ENCODE measurements at regions not wholly inside any gene's neighbourhood (a gene's known extent, or its start where the extent isn't known, plus 50 kb on each side); places are given as distances from the start of the nearest gene placed in this dataset.

DNA sequence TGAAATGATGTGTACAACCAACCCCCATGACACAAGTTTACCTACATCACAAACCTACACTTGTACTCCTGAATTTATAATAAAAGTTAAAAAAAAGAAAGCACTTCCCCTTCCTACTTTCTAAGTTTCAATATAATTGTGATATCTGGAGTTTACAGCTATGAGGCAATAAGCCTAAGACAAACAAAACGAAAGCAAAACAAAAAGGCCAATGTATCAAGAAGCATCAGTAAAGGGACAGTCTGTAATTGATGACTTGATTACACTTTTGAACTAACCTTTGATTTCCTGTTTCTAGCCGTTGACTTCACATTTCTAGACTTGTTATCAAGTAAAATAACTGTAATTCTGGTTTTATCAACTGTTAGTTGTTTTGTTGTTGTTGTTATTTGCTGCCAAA lies 187.5 kb upstream of the CNTN3 start:
- no peaks in the 10 kb centered on the region for H3K4me1 ChIP-seq (ENCODE audit: control insufficient read depth in 4 of 4, insufficient read depth in 4 of 4, low read length in 3 of 4)
- DNase-seq (ENCODE audit: low spot score): no peak
- no peak overlapping the region for H3K4me3 ChIP-seq (ENCODE audit: low read depth in 1 of 3, low read length in 3 of 3)
- H3K36me3 ChIP-seq (ENCODE audit: control insufficient read depth in 4 of 4, insufficient read depth in 3 of 4, low read depth in 1 of 4, low read length in 3 of 4): no peaks in the 10 kb centered on the region
- H3K9me3 ChIP-seq (ENCODE audit: control insufficient read depth in 4 of 4, low read length in 3 of 4): peaks cover 0 to 4% (median 0%) of the 10 kb centered on the region in 4 donors
- no peak overlapping the region for H3K9ac ChIP-seq (ENCODE audit: low read depth in 1 of 2, low read length in 2 of 2)
- H3K27ac ChIP-seq (ENCODE audit: low read depth in 1 of 2, low read length in 2 of 2): no peak overlapping the region
- 32% methylated on average over 2 of the region's 2 CpGs for WGBS
- TF ChIP-seq, protein P1, sequence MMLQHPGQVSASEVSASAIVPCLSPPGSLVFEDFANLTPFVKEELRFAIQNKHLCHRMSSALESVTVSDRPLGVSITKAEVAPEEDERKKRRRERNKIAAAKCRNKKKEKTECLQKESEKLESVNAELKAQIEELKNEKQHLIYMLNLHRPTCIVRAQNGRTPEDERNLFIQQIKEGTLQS (IDR thresholded peaks at IDR 0.05): no peak
- no peak for TF ChIP-seq YY1 (IDR thresholded peaks at IDR 0.05)
- no peak for TF ChIP-seq RAD21 (IDR thresholded peaks at IDR 0.05)
- TF ChIP-seq, protein P2, sequence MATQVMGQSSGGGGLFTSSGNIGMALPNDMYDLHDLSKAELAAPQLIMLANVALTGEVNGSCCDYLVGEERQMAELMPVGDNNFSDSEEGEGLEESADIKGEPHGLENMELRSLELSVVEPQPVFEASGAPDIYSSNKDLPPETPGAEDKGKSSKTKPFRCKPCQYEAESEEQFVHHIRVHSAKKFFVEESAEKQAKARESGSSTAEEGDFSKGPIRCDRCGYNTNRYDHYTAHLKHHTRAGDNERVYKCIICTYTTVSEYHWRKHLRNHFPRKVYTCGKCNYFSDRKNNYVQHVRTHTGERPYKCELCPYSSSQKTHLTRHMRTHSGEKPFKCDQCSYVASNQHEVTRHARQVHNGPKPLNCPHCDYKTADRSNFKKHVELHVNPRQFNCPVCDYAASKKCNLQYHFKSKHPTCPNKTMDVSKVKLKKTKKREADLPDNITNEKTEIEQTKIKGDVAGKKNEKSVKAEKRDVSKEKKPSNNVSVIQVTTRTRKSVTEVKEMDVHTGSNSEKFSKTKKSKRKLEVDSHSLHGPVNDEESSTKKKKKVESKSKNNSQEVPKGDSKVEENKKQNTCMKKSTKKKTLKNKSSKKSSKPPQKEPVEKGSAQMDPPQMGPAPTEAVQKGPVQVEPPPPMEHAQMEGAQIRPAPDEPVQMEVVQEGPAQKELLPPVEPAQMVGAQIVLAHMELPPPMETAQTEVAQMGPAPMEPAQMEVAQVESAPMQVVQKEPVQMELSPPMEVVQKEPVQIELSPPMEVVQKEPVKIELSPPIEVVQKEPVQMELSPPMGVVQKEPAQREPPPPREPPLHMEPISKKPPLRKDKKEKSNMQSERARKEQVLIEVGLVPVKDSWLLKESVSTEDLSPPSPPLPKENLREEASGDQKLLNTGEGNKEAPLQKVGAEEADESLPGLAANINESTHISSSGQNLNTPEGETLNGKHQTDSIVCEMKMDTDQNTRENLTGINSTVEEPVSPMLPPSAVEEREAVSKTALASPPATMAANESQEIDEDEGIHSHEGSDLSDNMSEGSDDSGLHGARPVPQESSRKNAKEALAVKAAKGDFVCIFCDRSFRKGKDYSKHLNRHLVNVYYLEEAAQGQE (IDR thresholded peaks at IDR 0.05): no peak
- no peak for TF ChIP-seq FOXA1 (IDR thresholded peaks at IDR 0.05)
- TF ChIP-seq HNF4A (conservative IDR thresholded peaks at IDR 0.05): no peak
- TF ChIP-seq, protein P3, sequence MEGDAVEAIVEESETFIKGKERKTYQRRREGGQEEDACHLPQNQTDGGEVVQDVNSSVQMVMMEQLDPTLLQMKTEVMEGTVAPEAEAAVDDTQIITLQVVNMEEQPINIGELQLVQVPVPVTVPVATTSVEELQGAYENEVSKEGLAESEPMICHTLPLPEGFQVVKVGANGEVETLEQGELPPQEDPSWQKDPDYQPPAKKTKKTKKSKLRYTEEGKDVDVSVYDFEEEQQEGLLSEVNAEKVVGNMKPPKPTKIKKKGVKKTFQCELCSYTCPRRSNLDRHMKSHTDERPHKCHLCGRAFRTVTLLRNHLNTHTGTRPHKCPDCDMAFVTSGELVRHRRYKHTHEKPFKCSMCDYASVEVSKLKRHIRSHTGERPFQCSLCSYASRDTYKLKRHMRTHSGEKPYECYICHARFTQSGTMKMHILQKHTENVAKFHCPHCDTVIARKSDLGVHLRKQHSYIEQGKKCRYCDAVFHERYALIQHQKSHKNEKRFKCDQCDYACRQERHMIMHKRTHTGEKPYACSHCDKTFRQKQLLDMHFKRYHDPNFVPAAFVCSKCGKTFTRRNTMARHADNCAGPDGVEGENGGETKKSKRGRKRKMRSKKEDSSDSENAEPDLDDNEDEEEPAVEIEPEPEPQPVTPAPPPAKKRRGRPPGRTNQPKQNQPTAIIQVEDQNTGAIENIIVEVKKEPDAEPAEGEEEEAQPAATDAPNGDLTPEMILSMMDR (IDR thresholded peaks at IDR 0.05; ENCODE audit: low read depth, low read length, missing input control): no peak
- TF ChIP-seq GABPA (IDR thresholded peaks at IDR 0.05 in 1 of 2, conservative IDR thresholded peaks at IDR 0.05 in 1 of 2): no peak
- TF ChIP-seq, protein P4, sequence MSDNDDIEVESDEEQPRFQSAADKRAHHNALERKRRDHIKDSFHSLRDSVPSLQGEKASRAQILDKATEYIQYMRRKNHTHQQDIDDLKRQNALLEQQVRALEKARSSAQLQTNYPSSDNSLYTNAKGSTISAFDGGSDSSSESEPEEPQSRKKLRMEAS (IDR thresholded peaks at IDR 0.05): no peak
- TF ChIP-seq FOXA2 (IDR thresholded peaks at IDR 0.05): no peak
- H3K27me3 ChIP-seq (ENCODE audit: control insufficient read depth in 4 of 4, insufficient read depth in 4 of 4, low read length in 3 of 4): no peaks in the 10 kb centered on the region

DNA sequence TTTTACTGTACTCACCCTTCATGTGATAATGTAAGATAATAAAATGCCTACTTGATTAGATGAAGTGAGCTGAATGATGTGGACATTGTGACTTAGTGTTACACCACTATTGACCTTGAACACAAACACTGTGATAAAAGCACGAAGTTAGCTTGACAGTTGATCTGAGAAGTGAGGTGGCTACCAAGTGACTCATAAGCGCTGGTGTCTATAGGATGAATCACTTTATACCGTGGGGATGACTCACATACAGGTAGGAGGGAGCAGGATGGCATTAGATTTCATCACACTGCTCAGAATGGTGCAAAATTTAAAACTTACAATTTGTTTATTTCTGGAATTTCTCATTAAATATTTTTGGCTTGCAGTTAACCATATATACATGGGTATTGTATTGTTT lies 174.7 kb upstream of the CNTN3 start:
- TF ChIP-seq, protein P3 (IDR thresholded peaks at IDR 0.05; ENCODE audit: low read depth, low read length, missing input control): no peak
- TF ChIP-seq JUND (IDR thresholded peaks at IDR 0.05): no peak
- 48% methylated on average over 3 of the region's 3 CpGs for WGBS

More for the DNA sequence above, 174.7 kb upstream of the CNTN3 start:
- Histone ChIP-seq H3K27ac (ENCODE audit: low read depth in 1 of 2, low read length in 2 of 2) (no peak overlapping the region), H3K27me3 (ENCODE audit: control insufficient read depth in 4 of 4, insufficient read depth in 4 of 4, low read length in 3 of 4) (no peaks in the 10 kb centered on the region), H3K36me3 (ENCODE audit: control insufficient read depth in 4 of 4, insufficient read depth in 3 of 4, low read depth in 1 of 4, low read length in 3 of 4) (no peaks in the 10 kb centered on the region), H3K4me3 (ENCODE audit: low read depth in 1 of 3, low read length in 3 of 3) (no peak overlapping the region), H3K9ac (ENCODE audit: low read depth in 1 of 2, low read length in 2 of 2) (no peak overlapping the region), H3K4me1 (ENCODE audit: control insufficient read depth in 4 of 4, insufficient read depth in 4 of 4, low read length in 3 of 4) (no peaks in the 10 kb centered on the region), H3K9me3 (ENCODE audit: control insufficient read depth in 4 of 4, low read length in 3 of 4) (peaks cover 0 to 10% (median 0%) of the 10 kb centered on the region in 4 donors)
- no peak for DNase-seq (ENCODE audit: low spot score)

All from liver (tissue), 8 donors.